ENCODE measurements at regions not wholly inside any gene's neighbourhood (a gene's known extent, or its start where the extent isn't known, plus 50 kb on each side); places are given as distances from the start of the nearest gene placed in this dataset.
"Not testable (repeated sequence)": the region's sequence is repeated elsewhere in the genome, so short reads cannot be mapped to it uniquely, and the experiment has no call there.

GRCh38 chr4:163731071-163731470 lies 236.6 kb downstream of the TMA16 start:
- no peak for ATAC-seq

GRCh38 chr4:163732473-163732872 lies 238.0 kb downstream of the TMA16 start:
- Histone ChIP-seq H3K27me3 (ENCODE audit: control insufficient read depth, insufficient read depth) (no peaks in the 10 kb centered on the region), H3K27ac (ENCODE audit: low read length) (no peak overlapping the region), H3K4me1 (ENCODE audit: control insufficient read depth, insufficient read depth, low read length) (no peaks in the 10 kb centered on the region), H3K9me3 (ENCODE audit: control insufficient read depth, low read length) (no peaks in the 10 kb centered on the region), H3K4me3 (ENCODE audit: low read length) (no peak overlapping the region)
- DNase-seq (no peak), ATAC-seq (no peak)
- intact Hi-C loops (cut with DNase I): no loop called here

More at GRCh38 chr4:163731071-163731470, 236.6 kb downstream of the TMA16 start:
- intact Hi-C loops (cut with DNase I): no loop called here
- 82% methylated on average over 2 of the region's 2 CpGs for WGBS
- H3K4me1 ChIP-seq (ENCODE audit: control insufficient read depth, insufficient read depth, low read length): no peaks in the 10 kb centered on the region
- no peaks in the 10 kb centered on the region for H3K9me3 ChIP-seq (ENCODE audit: control insufficient read depth, low read length)
- no peak for DNase-seq
- no peak overlapping the region for H3K27ac ChIP-seq (ENCODE audit: low read length)
- no peak overlapping the region for H3K4me3 ChIP-seq (ENCODE audit: low read length)
- H3K27me3 ChIP-seq (ENCODE audit: control insufficient read depth, insufficient read depth): no peaks in the 10 kb centered on the region

DNA sequence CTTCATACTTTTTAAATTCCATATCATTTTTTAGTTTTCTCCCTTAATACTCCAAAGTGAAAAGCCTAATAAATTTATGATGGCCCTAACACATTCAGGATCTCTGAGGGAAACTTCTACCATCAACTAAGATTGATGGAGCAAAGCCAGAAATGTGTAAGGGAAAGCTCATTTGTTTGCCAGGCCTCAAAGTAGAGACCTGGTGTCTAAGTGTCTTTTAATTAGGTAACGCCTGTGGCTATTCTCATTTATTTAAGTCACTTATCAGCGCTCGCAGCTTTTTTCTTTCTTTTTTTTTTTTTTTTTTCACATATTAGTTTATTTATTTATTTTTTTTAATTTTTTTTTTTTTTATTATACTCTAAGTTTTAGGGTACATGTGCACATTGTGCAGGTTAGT lies 242.4 kb downstream of the TMA16 start:
- H3K4me3 ChIP-seq (ENCODE audit: low read length): no peak overlapping the region
- H3K27ac ChIP-seq (ENCODE audit: low read length): no peak overlapping the region
- no peaks in the 10 kb centered on the region for H3K9me3 ChIP-seq (ENCODE audit: control insufficient read depth, low read length)
- no peaks in the 10 kb centered on the region for H3K27me3 ChIP-seq (ENCODE audit: control insufficient read depth, insufficient read depth)
- intact Hi-C loops (cut with DNase I): no loop called here
- WGBS: 75% methylated on average over 3 of the region's 3 CpGs
- no peak for ATAC-seq
- no peak for DNase-seq
- no peaks in the 10 kb centered on the region for H3K4me1 ChIP-seq (ENCODE audit: control insufficient read depth, insufficient read depth, low read length)

GRCh38 chr4:163737846-163738245 lies 243.4 kb downstream of the TMA16 start:
- intact Hi-C loops (cut with DNase I); DNase-seq; H3K27ac ChIP-seq (ENCODE audit: low read length); H3K4me3 ChIP-seq (ENCODE audit: low read length); H3K4me1 ChIP-seq (ENCODE audit: control insufficient read depth, insufficient read depth, low read length); H3K27me3 ChIP-seq (ENCODE audit: control insufficient read depth, insufficient read depth); ATAC-seq; H3K9me3 ChIP-seq (ENCODE audit: control insufficient read depth, low read length): not testable (repeated sequence)
- WGBS: 86% methylated on average over 6 of the region's 7 CpGs

GRCh38 chr4:163738521-163738920 lies 244.0 kb downstream of the TMA16 start:
- Histone ChIP-seq H3K27ac (ENCODE audit: low read length) (no peak overlapping the region), H3K4me3 (ENCODE audit: low read length) (no peak overlapping the region), H3K9me3 (ENCODE audit: control insufficient read depth, low read length) (no peaks in the 10 kb centered on the region), H3K27me3 (ENCODE audit: control insufficient read depth, insufficient read depth) (no peaks in the 10 kb centered on the region), H3K4me1 (ENCODE audit: control insufficient read depth, insufficient read depth, low read length) (no peaks in the 10 kb centered on the region)
- intact Hi-C loops (cut with DNase I): no loop called here
- DNase-seq (no peak), ATAC-seq (no peak)

DNA sequence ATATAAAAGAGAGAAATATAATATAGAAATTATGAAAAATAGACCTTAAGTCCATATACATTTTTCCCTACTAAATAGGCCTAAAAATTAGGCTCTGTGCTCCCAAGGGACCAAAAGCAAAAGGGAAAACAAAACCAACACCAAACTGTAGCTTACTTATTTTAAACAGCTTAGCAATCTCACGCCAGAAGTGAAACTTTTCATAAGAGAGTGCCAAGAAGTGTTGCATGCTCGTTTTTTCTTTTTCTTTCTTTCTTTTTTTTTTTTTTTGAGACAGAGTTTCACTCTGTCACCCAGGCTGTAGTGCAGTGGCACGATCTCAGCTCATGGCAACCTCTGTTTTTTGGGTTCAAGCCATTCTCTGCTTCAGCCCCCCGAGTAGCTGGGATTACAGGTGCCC lies 250.4 kb downstream of the TMA16 start:
- intact Hi-C loops (cut with DNase I): no loop called here
- no peak overlapping the region for H3K4me3 ChIP-seq (ENCODE audit: low read length)
- 53% methylated on average over 4 of the region's 4 CpGs for WGBS
- DNase-seq (no peak), ATAC-seq (no peak)
- no peak overlapping the region for H3K27ac ChIP-seq (ENCODE audit: low read length)
- no peaks in the 10 kb centered on the region for H3K4me1 ChIP-seq (ENCODE audit: control insufficient read depth, insufficient read depth, low read length)
- no peaks in the 10 kb centered on the region for H3K27me3 ChIP-seq (ENCODE audit: control insufficient read depth, insufficient read depth)
- H3K9me3 ChIP-seq (ENCODE audit: control insufficient read depth, low read length): no peaks in the 10 kb centered on the region

- no peaks in the 10 kb centered on the region for H3K4me1 ChIP-seq (ENCODE audit: control insufficient read depth, insufficient read depth, low read length)
- no peak overlapping the region for H3K4me3 ChIP-seq (ENCODE audit: low read length)
- intact Hi-C loops (cut with DNase I): no loop called here
- H3K27ac ChIP-seq (ENCODE audit: low read length): no peak overlapping the region
- no peak for DNase-seq
- no peaks in the 10 kb centered on the region for H3K9me3 ChIP-seq (ENCODE audit: control insufficient read depth, low read length)
- 62% methylated on average over 5 of the region's 5 CpGs for WGBS
- ATAC-seq: no peak
- H3K27me3 ChIP-seq (ENCODE audit: control insufficient read depth, insufficient read depth): no peaks in the 10 kb centered on the region
Observed at GRCh38 chr4:163747293-163747692, 252.8 kb downstream of the TMA16 start.

GRCh38 chr4:163747886-163748285 lies 253.4 kb downstream of the TMA16 start:
- ATAC-seq: no peak
- WGBS: 91% methylated on average over 3 of the region's 3 CpGs

DNA sequence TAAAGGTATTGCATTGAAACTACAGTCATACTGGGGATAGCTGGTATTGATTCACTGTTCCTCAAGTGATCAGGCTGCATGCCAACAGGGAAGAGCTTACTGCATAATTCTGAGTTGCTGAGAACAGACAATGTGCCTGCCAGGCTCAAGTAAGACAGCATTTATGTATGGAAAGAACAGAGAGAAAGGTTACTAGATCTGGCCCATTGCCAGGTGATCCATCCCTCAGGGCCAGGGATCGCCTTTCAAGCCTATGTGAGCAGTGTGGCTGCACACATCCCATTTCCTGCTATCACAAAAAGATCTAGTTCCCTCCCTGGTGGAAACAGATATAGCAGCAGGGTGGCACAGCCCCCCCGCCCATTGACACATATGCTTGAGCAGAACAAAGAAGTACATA lies 254.0 kb downstream of the TMA16 start:
- no peak overlapping the region for H3K4me3 ChIP-seq (ENCODE audit: low read length)
- no peaks in the 10 kb centered on the region for H3K9me3 ChIP-seq (ENCODE audit: control insufficient read depth, low read length)
- intact Hi-C loops (cut with DNase I): no loop called here
- 66% methylated on average over 2 of the region's 2 CpGs for WGBS
- DNase-seq (no peak), ATAC-seq (no peak)
- no peaks in the 10 kb centered on the region for H3K27me3 ChIP-seq (ENCODE audit: control insufficient read depth, insufficient read depth)
- H3K4me1 ChIP-seq (ENCODE audit: control insufficient read depth, insufficient read depth, low read length): no peaks in the 10 kb centered on the region
- no peak overlapping the region for H3K27ac ChIP-seq (ENCODE audit: low read length)

More at GRCh38 chr4:163747886-163748285, 253.4 kb downstream of the TMA16 start:
- no peaks in the 10 kb centered on the region for H3K9me3 ChIP-seq (ENCODE audit: control insufficient read depth, low read length)
- H3K27me3 ChIP-seq (ENCODE audit: control insufficient read depth, insufficient read depth): no peaks in the 10 kb centered on the region
- H3K4me1 ChIP-seq (ENCODE audit: control insufficient read depth, insufficient read depth, low read length): no peaks in the 10 kb centered on the region
- no peak overlapping the region for H3K4me3 ChIP-seq (ENCODE audit: low read length)
- H3K27ac ChIP-seq (ENCODE audit: low read length): no peak overlapping the region
- no peak for DNase-seq
- intact Hi-C loops (cut with DNase I): no loop called here

- intact Hi-C loops (cut with DNase I): no loop called here
- DNase-seq: no peak
Observed at GRCh38 chr4:163755013-163755412, 260.5 kb downstream of the TMA16 start.

DNA sequence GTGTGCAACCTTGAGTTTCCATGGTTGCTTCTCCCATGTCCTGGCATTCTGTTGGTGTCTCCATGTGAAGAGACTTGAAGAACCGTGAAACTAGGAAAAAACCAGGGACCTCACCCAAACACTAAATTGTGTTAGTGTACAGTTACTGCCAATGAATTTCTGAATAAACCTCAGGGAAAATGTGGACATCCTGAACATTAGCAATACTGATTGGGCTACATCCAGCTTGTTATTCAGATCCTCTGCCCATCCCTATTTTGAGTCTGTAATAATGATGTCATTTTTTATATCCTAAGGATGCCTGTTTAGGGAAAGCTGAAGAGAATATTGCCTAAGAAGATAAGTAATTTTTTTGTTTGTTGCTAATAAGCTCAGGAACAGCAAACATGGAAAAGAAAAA lies 262.7 kb downstream of the TMA16 start:
- ATAC-seq (no peak), DNase-seq (no peak)
- intact Hi-C loops (cut with DNase I): no loop called here
- 73% methylated on average over 1 of the region's 1 CpG for WGBS
- Histone ChIP-seq H3K27me3 (ENCODE audit: control insufficient read depth, insufficient read depth) (no peaks in the 10 kb centered on the region), H3K4me3 (ENCODE audit: low read length) (no peak overlapping the region), H3K27ac (ENCODE audit: low read length) (no peak overlapping the region), H3K9me3 (ENCODE audit: control insufficient read depth, low read length) (no peaks in the 10 kb centered on the region), H3K4me1 (ENCODE audit: control insufficient read depth, insufficient read depth, low read length) (no peaks in the 10 kb centered on the region)

More at GRCh38 chr4:163755013-163755412, 260.5 kb downstream of the TMA16 start:
- Histone ChIP-seq H3K4me1 (ENCODE audit: control insufficient read depth, insufficient read depth, low read length) (no peaks in the 10 kb centered on the region), H3K9me3 (ENCODE audit: control insufficient read depth, low read length) (no peaks in the 10 kb centered on the region), H3K4me3 (ENCODE audit: low read length) (no peak overlapping the region), H3K27ac (ENCODE audit: low read length) (no peak overlapping the region), H3K27me3 (ENCODE audit: control insufficient read depth, insufficient read depth) (no peaks in the 10 kb centered on the region)
- 33% methylated on average over 3 of the region's 3 CpGs for WGBS
- ATAC-seq: no peak

- intact Hi-C loops (cut with DNase I): no loop called here
- no peak overlapping the region for H3K4me3 ChIP-seq (ENCODE audit: low read length)
- no peaks in the 10 kb centered on the region for H3K9me3 ChIP-seq (ENCODE audit: control insufficient read depth, low read length)
- H3K27ac ChIP-seq (ENCODE audit: low read length): no peak overlapping the region
- H3K4me1 ChIP-seq (ENCODE audit: control insufficient read depth, insufficient read depth, low read length): no peaks in the 10 kb centered on the region
- DNase-seq: no peak
- H3K27me3 ChIP-seq (ENCODE audit: control insufficient read depth, insufficient read depth): no peaks in the 10 kb centered on the region
- no peak for ATAC-seq
- 66% methylated on average over 1 of the region's 1 CpG for WGBS
Observed at GRCh38 chr4:163758032-163758431, 263.5 kb downstream of the TMA16 start.
